HEK293T (cell line): ENCODE measurements at regions not wholly inside any gene's neighbourhood (a gene's known extent, or its start where the extent isn't known, plus 50 kb on each side); places are given as distances from the start of the nearest gene placed in this dataset.

ENCODE experiments used
- CTBP1 ChIP-seq: fragments of 450-650 bp; IDR thresholded peaks from 2 replicates; pipeline ENCODE4 v1.6.1; 2016; ENCODE audit warnings: borderline replicate concordance
- ELF4 ChIP-seq: fragments of 450-650 bp; IDR thresholded peaks from 2 replicates; pipeline ENCODE4 v1.6.1; 2017; ENCODE audit warnings: antibody characterized with exemption
- FOXA1 ChIP-seq: fragments of 450-650 bp; IDR thresholded peaks from 2 replicates; pipeline ENCODE4 v1.6.1; 2016; ENCODE audit warnings: mild to moderate bottlenecking
- FOXK2 ChIP-seq: fragments of 450-650 bp; IDR thresholded peaks from 2 replicates; pipeline ENCODE4 v1.6.1; 2016; ENCODE audit warnings: mild to moderate bottlenecking
- FOXM1 ChIP-seq: fragments of 450-650 bp; IDR thresholded peaks from 2 replicates; pipeline ENCODE4 v1.6.1; 2017; ENCODE audit warnings: mild to moderate bottlenecking, borderline replicate concordance
- HDGF ChIP-seq: fragments of 450-650 bp; IDR thresholded peaks from 2 replicates; pipeline ENCODE4 v1.6.1; 2017; ENCODE audit warnings: antibody characterized with exemption, borderline replicate concordance
- L3MBTL2 ChIP-seq: fragments of 450-650 bp; conservative IDR thresholded peaks from 2 replicates; pipeline ENCODE4 v1.6.1; 2016; ENCODE audit warnings: mild to moderate bottlenecking
- SP1 ChIP-seq: fragments of 450-650 bp; IDR thresholded peaks from 2 replicates; pipeline ENCODE4 v1.6.1; 2017
- SUZ12 ChIP-seq: fragments of 450-650 bp; IDR thresholded peaks from 2 replicates; pipeline ENCODE4 v1.6.1; 2016; ENCODE audit warnings: mild to moderate bottlenecking
- TARDBP ChIP-seq: fragments of 450-650 bp; IDR thresholded peaks from 2 replicates; pipeline ENCODE4 v1.6.1; 2016
- ZNF384 ChIP-seq: fragments of 450-650 bp; IDR thresholded peaks from 2 replicates; pipeline ENCODE4 v1.6.1; 2016

DNA sequence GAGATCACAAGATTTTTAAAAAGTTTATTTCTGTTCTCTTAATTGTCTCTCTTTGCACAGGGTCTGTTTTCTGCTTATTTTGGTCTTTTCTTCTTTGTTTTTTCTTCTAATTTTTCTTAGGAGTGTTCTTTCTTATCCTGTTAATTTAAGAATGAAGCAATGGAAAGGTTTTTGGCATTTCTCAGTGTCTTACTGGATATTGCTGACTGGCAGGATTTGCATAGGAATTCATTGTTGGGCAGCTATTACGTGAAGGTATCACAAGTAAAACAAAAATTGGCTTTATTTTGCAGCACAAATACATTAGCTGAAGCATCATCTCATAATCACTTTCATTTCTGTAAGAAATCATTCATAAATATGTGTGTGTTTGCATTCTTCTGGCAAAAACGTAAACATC lies 566.9 kb upstream of the CDH6 start:
- TF ChIP-seq HDGF: no peak
- no peak for TF ChIP-seq CTBP1
- no peak for TF ChIP-seq FOXA1
- no peak for TF ChIP-seq SP1
- TF ChIP-seq TARDBP: no peak
- TF ChIP-seq L3MBTL2: no peak
- no peak for TF ChIP-seq SUZ12
- TF ChIP-seq FOXM1: no peak
- TF ChIP-seq ELF4: no peak
- no peak for TF ChIP-seq FOXK2
- TF ChIP-seq ZNF384: no peak
